GM21825 (cell line): ENCODE measurements at regions not wholly inside any gene's neighbourhood (a gene's known extent, or its start where the extent isn't known, plus 50 kb on each side); places are given as distances from the start of the nearest gene placed in this dataset.

Experiments
- ATAC-seq: cut with Tn5 transposase; IDR thresholded peaks from one replicate; pipeline ENCODE4 v1.9.1; 2021; ENCODE audit warnings: mild to moderate bottlenecking, moderate library complexity; ENCODE audit not compliant: unreplicated experiment

GRCh38 chr1:209229494-209230061, 353.9 kb upstream of the CAMK1G start:
- ATAC-seq, result no peak

DNA sequence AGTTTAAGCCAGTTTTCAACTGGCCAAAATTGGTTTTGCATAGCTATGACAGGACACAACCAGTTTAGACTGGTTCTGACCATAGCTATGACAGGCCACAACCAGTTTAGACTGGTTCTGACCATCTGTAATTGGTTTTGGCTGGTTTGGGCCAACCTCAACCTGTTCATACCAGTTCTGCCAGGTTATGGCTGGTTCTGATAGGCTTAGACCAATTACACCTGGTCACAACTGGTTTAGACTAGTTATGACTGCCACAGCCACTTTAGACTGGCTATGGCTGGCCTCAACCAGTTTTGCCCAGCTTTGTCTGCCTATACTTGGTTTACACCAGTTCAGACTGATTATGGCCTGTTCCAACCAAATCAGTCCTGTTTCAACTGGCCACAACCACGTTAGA, 353.2 kb upstream of the CAMK1G start:
- ATAC-seq, result no peak

- ATAC-seq, result no peak
Observed at GRCh38 chr1:209231476-209232156, 351.9 kb upstream of the CAMK1G start.

DNA sequence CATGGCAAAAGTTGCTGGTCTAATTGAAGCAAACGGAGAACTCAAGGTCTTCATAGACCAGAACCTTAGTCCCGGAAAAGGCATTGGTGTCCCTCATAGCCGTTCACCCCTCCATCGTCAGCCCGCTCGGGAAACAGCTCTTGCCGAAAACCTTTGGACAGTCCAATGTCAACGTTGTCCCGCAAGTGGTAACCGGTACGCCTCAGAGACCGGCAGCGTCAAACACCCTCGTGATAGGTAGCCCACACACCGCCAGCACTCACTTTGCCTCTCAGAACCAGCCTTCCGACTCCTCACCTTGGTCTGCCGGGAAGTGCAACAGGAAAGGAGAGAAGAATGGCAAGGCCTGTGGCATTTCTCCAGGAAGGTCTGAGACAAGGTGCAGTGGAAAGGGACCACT, 351.3 kb upstream of the CAMK1G start:
- no peak for ATAC-seq

- no peak for ATAC-seq
Observed at GRCh38 chr1:209232759-209233158, 350.8 kb upstream of the CAMK1G start.

GRCh38 chr1:209235166-209235565, 348.3 kb upstream of the CAMK1G start:
- no peak for ATAC-seq

- ATAC-seq, result no peak
Observed at GRCh38 chr1:209238356-209238755, 345.2 kb upstream of the CAMK1G start.

DNA sequence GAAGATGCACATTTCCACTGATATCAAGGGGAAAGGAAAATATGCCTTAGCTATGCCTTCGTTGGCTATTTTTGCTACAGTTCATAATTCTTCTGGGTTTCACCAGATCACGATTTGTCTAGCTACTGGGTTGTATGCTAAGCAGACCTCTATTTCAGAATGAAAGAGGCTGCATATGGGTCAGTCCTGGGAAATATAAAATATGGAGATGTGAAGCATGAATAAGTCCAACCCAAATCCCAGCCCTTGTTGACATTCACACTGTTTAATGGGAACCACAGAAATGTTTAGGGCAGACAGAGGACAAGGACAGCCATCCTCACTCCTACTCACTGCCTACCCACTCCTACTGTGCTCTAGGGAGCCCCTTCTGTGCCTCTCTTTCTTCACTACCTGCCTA, 343.2 kb upstream of the CAMK1G start:
- no peak for ATAC-seq

DNA sequence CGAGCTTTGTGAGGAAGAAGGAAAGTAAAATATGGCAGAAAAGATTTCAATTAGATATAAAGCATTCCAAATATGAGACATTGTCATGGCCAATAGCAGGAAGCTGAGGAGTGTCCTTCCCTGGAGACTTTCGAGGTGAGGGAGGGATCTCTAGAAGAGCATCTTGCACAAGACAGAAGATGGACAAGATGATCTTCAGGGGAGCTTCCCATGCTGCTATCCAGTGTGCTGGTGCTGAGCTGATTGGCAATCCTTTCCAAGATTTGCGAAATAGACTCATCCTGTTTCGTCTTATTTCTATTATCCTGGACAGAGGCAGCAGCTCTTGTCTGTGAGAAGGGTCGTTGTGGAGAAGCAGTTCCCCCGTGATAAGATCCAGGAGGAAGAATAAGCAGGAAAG, 342.0 kb upstream of the CAMK1G start:
- no peak for ATAC-seq

GRCh38 chr1:209248649-209249279, 334.8 kb upstream of the CAMK1G start:
- ATAC-seq, result peak; percentile 77

- ATAC-seq, result no peak
Observed at GRCh38 chr1:209249280-209249670, 334.2 kb upstream of the CAMK1G start.

- no peak for ATAC-seq
Observed at GRCh38 chr1:209249785-209250440, 333.6 kb upstream of the CAMK1G start.

GRCh38 chr1:209250861-209251636, 332.5 kb upstream of the CAMK1G start:
- no peak for ATAC-seq

DNA sequence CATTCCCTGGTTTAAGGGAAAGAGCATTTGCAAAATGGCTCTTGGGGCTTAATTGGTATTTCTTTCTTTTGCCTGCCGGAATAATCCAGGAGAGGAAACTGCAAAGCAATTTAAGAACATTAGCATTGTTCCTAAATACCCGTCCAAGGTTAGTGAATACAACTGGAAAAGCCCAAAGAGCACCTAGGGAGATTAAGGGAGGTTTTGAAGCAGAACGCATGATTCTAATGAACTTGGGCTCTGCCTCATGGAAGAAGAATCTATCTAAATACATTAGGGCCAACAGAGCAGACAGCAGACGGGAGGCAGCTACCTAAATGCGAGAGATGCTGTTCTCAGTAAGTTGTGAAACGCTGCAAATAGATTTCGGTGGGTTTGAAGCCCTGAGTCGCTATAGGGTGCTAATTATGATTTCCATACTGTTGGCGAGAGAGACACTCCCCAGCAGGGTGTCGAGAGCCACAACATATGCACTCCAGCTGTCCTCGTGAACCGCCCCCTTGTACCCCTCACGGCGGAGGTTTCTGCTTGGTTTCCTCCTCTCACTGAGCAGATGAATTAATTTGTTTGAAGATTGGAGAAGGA, 326.7 kb upstream of the CAMK1G start:
- no peak for ATAC-seq

DNA sequence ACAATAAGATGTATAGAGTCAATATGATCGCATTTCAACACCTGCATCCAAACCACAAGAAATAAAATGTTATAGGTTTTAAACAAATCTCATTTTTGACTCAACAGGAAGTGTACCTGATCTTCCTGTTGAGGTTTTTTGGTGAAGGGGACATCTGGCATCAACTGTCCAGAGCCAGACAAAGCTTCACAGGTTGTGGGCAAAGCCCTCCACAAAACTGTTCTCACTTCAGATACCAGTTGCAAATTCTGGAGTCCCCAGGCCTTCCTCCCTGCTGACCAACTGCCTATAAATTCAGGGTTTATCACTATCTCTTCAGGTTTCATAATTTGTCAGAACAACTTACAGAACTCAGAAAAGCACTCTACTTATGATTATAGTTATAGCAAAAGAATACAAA, 326.1 kb upstream of the CAMK1G start:
- ATAC-seq, result no peak

DNA sequence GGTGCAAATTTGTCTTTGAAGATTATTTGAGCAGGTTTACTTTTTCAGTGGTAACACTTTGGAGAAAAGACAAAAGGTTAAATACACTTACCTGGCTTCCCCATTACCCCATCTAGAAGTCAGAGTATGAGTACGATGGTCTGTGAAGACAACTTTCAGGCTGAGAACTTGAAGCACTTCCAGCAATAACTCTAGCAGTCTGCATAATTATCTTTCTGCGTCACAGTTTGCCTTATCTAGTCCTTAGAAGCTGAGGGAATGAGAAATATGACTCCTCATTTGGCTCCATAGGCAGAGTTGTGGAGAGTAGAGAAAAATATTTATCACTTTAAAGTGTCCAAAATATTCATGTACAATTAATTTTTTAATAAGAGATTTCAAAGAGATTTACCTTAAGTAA, 323.4 kb upstream of the CAMK1G start:
- ATAC-seq, result no peak

DNA sequence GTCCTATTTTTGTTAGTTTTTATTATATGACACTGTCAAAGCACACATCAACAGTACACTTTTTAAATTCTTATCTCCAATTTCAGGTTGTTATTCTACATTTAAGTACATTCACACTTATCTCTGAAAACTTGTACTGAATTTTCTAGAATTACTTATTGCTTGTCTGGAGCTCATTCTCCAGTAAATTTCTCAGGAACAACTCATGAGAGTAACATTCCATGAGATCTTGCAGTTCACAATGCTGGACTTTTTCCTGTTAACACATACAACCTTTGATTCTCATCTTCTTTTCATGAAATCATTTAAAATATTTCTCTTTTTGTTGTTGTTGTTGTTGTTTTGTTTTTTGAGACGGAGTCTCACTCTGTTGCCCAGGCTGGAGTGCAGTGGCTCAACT, 320.9 kb upstream of the CAMK1G start:
- no peak for ATAC-seq

DNA sequence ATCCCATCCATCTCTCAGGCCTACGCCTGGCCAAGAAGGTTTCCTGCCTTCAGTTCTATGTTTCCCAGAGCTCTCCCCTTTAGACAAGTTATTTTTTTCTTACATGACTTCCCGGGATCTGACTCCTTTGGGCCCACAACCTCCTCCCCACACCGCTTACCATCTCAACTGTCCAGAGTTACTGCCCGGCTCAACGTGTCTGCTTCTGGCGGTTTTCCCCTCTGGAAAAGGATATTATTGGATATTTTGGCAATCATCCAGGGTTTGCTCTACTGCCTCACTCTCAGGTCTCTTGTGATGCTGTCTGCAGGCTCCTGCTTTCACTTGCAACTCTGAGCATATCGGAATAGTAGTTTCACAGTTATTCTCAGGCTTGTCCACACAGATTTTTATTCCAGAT, 318.2 kb upstream of the CAMK1G start:
- ATAC-seq, result no peak

GRCh38 chr1:209266590-209267205, 316.8 kb upstream of the CAMK1G start:
- ATAC-seq, result no peak

GRCh38 chr1:209267968-209268367, 315.5 kb upstream of the CAMK1G start:
- no peak for ATAC-seq
